Limb (tissue), 2 donors: ENCODE measurements at regions not wholly inside any gene's neighbourhood (a gene's known extent, or its start where the extent isn't known, plus 50 kb on each side); places are given as distances from the start of the nearest gene placed in this dataset.
"Not testable (repeated sequence)": the region's sequence is repeated elsewhere in the genome, so short reads cannot be mapped to it uniquely, and the experiment has no call there.

Source experiments
- DNase-seq, 2 donors: peaks; one replicate each; pipeline ENCODE4 v3.0.0-alpha.2; 2016; ENCODE audit errors: extremely low spot score in 2 of 2

GRCh38 chr18:44309185-44309584 lies 371.5 kb upstream of the SETBP1 start:
- no peak for DNase-seq

GRCh38 chr18:44320619-44321460 lies 359.8 kb upstream of the SETBP1 start:
- DNase-seq = no peak

DNA sequence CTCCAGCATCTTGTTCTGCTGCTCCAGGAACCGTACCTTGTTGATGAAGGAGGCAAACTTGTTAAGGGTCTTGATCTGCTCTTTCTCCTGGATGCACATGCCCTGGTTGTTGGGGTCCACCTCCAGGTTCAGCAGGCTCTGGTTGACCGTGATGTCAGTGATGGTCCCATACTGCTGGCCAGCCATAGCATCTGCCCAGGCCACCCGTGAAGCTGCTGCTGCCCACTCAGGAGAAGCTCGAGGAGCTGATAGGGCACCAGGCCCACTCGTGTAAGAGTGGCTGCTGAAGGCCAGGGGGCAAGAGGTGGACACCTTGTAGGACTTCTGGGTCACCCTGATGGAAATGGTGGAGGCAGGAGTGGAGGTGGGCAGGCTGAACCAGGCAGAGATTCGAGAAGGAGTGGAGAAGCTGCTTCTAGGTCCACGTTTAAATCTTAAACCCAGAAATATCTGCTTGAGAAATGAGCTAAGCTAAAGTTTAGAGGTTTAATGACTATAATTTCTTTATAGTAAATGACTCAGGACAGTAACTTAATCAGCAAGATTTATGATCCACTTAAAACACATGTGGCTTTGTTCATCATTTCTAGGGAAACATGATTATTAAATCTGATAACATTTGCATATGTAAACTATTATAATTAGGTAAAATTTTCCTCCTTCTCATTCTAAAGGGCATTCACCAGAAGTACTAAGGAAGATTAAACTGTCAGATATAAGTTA lies 358.7 kb upstream of the SETBP1 start:
- DNase-seq = no peak

DNA sequence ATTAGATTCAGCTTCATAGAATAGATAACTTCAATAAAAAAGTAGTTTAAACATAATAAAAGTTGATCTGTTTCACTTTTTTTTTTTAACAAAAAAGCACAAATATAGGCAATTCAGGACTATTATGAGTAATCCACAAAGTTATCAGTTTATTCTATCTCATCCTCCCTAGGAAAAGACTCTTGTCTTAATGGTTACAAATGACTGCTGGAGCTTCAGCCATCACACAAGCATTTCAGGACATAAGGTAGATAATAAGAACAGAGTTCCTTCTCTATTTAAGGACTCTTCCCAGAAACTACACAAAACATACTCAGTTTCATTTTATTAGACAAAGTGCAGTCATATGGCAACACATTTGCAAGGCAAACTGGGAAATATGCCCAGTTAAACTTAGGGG lies 357.6 kb upstream of the SETBP1 start:
- no peak for DNase-seq

GRCh38 chr18:44324361-44324760 lies 356.3 kb upstream of the SETBP1 start:
- no peak for DNase-seq

DNA sequence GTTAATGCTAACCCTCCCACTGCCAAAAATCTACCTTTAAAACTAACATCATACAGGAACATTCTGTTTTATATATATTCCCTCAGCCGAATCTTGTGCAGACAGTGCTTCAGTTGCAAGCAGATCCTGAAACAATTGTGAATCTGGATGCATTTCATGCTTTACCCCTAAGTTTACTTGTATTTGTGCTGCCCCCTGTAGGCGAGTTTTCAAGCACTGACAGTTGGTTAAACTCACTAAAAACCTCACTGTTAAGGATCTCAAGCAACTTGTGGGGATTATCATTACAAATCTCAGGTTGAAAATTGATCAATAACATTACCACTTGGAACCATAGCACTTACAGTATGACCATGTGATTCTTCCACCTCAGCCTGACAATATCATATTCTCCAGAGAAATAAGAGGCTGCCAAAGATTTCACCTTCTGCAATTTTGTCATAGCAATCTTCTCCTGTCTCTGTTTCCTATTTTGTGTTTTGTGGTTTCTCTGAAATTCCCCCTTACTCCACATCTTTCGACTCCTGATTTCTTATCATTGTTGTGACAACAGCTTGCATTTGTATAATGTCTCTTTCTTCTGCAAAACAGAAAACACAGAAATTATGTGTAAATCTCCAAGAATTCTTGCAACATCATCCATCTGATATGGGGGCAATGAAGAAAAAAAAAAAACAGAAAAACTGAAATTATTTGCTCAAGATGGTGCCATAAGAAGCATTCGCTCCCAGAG lies 354.6 kb upstream of the SETBP1 start:
- DNase-seq = peak in 1 of 2 donors; percentile 36

- DNase-seq = no peak
Measured at GRCh38 chr18:44331656-44332570, 348.8 kb upstream of the SETBP1 start.

- no peak for DNase-seq
Measured at GRCh38 chr18:44341759-44342158, 338.9 kb upstream of the SETBP1 start.

- no peak for DNase-seq
Measured at GRCh38 chr18:44342162-44342561, 338.5 kb upstream of the SETBP1 start.

DNA sequence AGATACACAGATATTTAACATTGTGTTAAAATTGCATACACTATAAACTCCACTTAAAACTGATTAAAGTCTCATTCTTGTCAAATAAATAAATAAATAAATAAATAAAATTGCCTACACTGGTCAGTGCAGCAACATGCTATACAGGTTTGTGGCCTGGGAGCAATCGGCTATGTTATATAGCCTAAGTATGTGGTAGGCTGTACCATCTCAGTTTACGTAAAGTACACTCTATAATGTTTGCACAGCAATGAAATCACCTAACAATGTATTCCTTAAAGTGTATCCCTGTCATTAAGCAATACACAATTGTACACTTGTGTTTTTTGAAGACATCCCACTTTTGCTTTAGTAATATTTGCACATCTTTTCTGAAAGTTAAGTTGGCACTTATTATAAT lies 337.7 kb upstream of the SETBP1 start:
- DNase-seq = no peak

DNA sequence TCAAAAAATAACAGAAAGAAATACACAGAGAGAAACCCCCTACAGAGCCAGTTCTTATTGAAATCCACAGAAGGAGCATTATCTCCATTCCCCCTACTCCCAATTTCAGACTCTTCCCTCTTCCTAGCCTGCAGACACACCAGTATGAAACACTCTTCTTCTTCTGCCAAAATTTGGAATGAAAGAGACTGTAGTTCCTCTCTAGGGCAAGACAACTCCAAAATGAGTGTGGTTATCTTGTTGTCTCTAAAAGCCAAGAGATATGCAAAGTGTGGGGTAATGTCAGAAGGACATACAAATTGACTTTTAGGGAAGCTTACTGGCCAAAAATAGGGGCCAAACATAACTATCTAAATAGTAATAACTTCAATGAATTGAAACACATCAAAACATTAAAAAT lies 337.1 kb upstream of the SETBP1 start:
- no peak for DNase-seq

DNA sequence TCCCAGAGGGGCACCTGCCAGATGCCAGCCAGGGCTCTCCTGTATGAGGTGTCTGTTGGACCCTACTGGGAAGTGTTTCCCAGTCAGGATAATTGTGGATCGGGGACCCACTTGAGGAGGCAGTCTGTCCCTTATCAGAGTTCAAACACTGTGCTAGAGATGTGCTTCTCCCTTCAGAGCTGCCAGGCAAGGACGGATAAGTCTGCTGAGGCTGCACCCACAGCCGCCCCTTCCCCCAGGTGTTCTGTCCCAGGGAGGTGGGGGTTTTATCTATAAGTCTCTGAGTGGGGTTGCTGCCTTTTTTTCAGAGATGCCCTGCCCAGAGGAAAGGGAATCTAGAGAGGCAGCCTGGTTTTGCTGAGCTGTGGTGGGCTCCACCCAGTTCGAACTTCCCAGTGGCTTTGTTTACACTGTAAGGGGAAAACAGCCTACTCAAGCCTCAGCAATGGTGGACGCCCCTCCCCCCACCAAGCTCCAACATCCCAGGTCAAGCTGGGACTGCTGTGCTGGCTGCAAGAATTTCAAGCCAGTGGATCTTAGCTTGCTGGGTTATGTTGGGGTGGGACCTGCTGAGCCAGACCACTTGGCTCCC lies 324.0 kb upstream of the SETBP1 start:
- DNase-seq = no peak

- no peak for DNase-seq
Measured at GRCh38 chr18:44358402-44358801, 322.3 kb upstream of the SETBP1 start.

DNA sequence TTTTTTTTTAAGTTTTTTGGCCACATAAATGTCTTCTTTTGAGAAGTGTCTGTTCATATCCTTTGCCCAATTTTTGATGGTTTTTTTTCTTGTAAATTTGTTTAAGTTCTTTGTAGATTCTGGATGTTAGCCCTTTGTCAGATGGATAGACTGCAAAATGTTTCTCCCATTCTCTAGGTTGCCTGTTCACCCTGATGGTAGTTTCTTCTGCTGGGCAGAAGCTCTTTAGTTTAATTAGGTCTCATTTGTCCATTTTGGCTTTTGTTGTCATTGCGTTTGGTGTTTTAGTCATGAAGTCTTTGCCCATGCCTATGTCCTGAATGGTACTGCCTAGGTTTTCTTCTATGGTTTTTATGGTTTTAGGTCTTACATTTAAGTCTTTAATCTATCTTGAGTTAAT lies 320.9 kb upstream of the SETBP1 start:
- not testable (repeated sequence) for DNase-seq

DNA sequence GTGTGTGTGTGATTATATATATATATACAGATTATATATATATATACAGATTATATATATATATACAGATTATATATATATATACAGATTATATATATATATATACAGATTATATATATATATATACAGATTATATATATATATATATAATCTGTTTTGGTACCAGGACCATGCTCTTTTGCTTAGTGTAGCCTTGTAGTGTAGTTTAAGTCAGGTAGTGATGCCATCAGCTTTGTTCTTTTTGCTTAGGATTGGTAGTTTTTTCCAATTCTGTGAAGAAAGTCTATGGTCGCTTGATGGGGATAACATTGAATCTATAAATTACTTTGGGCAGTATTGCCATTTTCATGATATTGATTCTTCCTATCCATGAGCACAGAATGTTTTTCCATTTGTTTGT lies 318.5 kb upstream of the SETBP1 start:
- DNase-seq = not testable (repeated sequence)

GRCh38 chr18:44370861-44371260 lies 309.8 kb upstream of the SETBP1 start:
- DNase-seq = no peak

DNA sequence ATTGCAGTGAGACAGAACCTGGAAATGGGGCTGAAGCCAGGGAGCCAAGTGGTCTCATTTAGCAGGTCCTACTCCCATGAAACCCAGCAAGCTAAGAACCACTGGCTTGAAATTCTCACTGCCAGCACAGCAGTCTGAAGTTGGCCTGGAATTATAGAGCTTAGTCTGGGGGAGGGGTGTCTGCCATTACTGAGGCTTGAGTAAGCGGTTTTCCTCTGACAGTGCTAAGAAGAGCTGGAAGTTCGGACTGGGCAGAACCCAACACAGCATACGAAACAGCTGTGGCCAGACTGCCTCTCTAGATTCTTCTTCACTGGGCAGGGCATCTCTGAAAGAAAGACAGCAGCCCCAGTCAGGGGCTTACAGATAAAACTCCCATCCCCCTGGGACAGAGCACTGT lies 305.7 kb upstream of the SETBP1 start:
- DNase-seq = no peak

DNA sequence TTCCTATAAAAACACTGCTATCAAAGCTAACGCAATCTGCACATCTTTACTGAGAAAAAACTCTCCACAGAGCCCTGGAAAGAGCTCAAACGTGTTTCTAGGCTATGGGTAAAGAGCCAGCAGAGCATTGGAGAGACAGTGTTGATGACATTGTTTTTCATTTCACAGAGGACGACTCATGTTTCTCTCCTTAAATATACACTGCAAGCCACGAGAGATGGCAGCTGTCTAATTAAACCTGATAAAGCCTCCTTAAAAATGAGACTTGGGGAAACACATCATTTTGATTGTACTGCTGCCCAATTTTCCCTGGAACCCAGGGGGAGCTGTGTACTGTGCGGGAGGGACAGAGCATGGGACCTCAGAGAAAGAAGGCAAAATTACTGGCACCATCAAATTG lies 294.3 kb upstream of the SETBP1 start:
- DNase-seq = no peak

DNA sequence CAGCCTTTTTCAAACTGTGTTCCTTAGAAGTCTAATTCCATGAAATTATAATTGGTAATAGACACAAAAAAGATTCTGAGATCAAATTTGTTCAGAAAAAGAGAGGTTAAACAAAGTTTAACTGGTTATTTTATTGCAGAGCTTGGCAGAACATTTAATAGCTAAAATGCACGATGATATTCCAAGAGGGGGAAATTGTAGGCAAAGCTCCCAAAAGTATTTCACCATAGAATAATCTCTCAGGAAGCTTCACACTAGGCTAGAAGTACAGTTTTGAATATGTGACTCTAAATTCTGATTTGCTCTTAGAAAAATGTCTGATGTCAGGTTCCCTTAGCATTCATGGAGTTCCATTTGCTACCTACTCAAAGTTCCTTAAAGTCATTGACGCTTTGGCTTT lies 292.4 kb upstream of the SETBP1 start:
- peak in 1 of 2 donors; percentile 41 for DNase-seq

- DNase-seq = no peak
Measured at GRCh38 chr18:44392933-44393332, 287.8 kb upstream of the SETBP1 start.

DNA sequence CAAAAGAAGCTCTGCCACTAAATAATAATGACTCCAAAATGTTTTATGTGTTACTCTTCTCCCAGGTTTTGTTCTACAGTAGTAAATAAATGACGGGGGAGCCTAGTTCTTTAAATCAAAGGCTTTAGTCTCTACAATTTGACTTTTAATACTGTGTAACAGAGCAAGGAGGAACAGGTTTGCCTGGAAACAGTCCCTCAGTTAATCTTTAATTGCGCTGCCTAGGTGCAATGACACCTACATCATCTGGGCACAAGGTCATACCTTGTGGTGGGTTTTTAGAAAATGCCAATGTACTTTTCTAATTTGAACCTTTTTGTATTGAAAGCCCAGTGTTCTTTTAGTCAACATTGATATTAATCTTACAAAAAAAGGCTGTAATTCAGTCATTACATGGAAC lies 287.3 kb upstream of the SETBP1 start:
- no peak for DNase-seq
